Endothelial cell of umbilical vein (primary cell): ENCODE measurements at regions not wholly inside any gene's neighbourhood (a gene's known extent, or its start where the extent isn't known, plus 50 kb on each side); places are given as distances from the start of the nearest gene placed in this dataset.
"Not testable (repeated sequence)": the region's sequence is repeated elsewhere in the genome, so short reads cannot be mapped to it uniquely, and the experiment has no call there.

Source experiments
- EZH2 ChIP-seq: IDR thresholded peaks from 2 replicates; pipeline ENCODE4 v1.6.1; 2012; ENCODE audit warnings: borderline replicate concordance, low read depth, mild to moderate bottlenecking, moderate library complexity, low read length, inconsistent platforms; ENCODE audit not compliant: severe bottlenecking
- POLR2A ChIP-seq: IDR thresholded peaks from 2 replicates; pipeline ENCODE4 v1.6.1; 2012; ENCODE audit warnings: low read depth, mild to moderate bottlenecking, control low read depth, low read length
- POLR2AphosphoS5 ChIP-seq: IDR thresholded peaks from 2 replicates; pipeline ENCODE4 v1.6.1; 2012; ENCODE audit warnings: low read depth, mild to moderate bottlenecking, control low read depth, low read length, moderate library complexity; ENCODE audit not compliant: insufficient read depth
- TF ChIP-seq, protein P1 (sequence below), 2 donors: IDR thresholded peaks; 1 replicate in 1 of 2; 2 replicates in 1 of 2; pipeline ENCODE4 v1.5.1; 2011; ENCODE audit warnings: low read length in 2 of 2, mild to moderate bottlenecking in 2 of 2, moderate library complexity in 2 of 2, control low read depth in 1 of 2, inconsistent platforms in 1 of 2, low read depth in 1 of 2; ENCODE audit not compliant: insufficient read depth in 1 of 2; ENCODE audit errors: extremely low read depth in 1 of 2
- TF ChIP-seq, protein P2 (sequence below): IDR thresholded peaks from 2 replicates; pipeline ENCODE4 v1.6.1; 2011; ENCODE audit not compliant: insufficient read depth, insufficient read length

DNA sequence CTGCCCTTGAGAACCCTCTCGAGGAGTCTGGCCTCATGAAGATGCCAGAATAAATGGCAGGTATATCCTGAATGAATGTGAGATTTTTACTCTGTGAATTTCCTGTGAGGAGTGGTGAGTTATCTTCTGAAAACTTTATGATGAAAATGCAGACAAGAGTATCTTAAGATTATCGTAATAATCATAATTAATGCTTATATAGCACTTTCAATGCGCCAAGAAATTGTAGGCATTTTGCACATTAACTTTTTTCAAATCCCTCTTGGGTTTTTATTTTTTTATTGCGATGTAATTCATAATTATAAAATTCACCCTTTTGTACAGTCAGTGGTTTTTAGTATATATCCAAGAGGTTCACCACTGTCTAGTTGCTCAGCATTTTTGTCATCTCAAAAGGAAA lies 135.1 kb downstream of the FOXD4L6 start:
- TF ChIP-seq, protein P1, sequence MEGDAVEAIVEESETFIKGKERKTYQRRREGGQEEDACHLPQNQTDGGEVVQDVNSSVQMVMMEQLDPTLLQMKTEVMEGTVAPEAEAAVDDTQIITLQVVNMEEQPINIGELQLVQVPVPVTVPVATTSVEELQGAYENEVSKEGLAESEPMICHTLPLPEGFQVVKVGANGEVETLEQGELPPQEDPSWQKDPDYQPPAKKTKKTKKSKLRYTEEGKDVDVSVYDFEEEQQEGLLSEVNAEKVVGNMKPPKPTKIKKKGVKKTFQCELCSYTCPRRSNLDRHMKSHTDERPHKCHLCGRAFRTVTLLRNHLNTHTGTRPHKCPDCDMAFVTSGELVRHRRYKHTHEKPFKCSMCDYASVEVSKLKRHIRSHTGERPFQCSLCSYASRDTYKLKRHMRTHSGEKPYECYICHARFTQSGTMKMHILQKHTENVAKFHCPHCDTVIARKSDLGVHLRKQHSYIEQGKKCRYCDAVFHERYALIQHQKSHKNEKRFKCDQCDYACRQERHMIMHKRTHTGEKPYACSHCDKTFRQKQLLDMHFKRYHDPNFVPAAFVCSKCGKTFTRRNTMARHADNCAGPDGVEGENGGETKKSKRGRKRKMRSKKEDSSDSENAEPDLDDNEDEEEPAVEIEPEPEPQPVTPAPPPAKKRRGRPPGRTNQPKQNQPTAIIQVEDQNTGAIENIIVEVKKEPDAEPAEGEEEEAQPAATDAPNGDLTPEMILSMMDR (IDR thresholded peaks at IDR 0.05; ENCODE audit: extremely low read depth in 1 of 2, insufficient read depth in 1 of 2, low read depth in 1 of 2, low read length in 2 of 2) = not testable (repeated sequence)
- not testable (repeated sequence) for TF ChIP-seq POLR2A, POLR2AphosphoS5, EZH2
- TF ChIP-seq, protein P2, sequence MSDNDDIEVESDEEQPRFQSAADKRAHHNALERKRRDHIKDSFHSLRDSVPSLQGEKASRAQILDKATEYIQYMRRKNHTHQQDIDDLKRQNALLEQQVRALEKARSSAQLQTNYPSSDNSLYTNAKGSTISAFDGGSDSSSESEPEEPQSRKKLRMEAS = not testable (repeated sequence)
